ENCODE measurements at regions not wholly inside any gene's neighbourhood (a gene's known extent, or its start where the extent isn't known, plus 50 kb on each side); places are given as distances from the start of the nearest gene placed in this dataset.
"Not testable (repeated sequence)": the region's sequence is repeated elsewhere in the genome, so short reads cannot be mapped to it uniquely, and the experiment has no call there.

DNA sequence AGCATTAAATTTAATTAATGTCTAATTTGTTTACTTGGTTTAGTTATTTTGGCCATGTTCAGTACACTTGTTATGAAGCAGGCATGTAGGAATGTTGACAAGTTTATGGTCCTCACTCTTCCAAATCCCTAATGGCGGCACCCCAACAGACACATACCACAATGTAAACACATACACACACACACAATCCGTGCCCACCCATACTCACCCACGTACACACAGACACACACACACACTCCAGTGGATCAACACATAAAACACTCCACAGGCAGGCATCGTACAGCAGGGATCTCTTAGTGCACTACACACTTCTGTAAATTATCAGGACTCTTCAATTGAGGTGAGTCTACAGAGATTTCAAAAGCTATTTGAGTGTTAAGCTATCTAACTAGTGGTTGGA lies 767.5 kb downstream of the FOXD4L6 start:
- H3K4me3 Mint-ChIP-seq; DNase-seq (ENCODE audit: low spot score); H3K4me1 Mint-ChIP-seq; CTCF ChIA-PET; H3K9me3 Mint-ChIP-seq; POLR2A ChIA-PET; H3K27ac Mint-ChIP-seq; H3K27me3 Mint-ChIP-seq (ENCODE audit: low read depth); ATAC-seq; H3K36me3 Mint-ChIP-seq: not testable (repeated sequence)

DNA sequence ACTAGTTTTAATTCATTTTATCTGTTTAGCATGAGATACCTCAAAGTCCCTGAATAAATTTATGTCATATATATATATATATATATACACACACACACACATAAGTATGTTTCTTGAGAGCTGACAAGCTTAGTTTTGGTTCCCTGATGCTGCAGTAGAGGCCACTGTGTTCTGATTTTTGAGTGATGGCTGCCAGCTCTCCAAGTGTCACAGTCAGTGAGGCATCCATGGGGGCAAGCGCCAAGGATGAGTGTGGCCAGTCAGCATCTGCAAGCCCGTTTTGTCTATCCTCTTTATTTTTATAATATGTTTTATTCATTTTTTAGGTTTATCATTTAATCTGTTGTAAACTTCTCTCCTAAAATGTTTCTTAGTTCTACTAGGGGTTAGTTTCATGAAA lies 797.5 kb downstream of the FOXD4L6 start:
- H3K9me3 Mint-ChIP-seq; CTCF ChIA-PET; H3K27me3 Mint-ChIP-seq (ENCODE audit: low read depth): not testable (repeated sequence)

DNA sequence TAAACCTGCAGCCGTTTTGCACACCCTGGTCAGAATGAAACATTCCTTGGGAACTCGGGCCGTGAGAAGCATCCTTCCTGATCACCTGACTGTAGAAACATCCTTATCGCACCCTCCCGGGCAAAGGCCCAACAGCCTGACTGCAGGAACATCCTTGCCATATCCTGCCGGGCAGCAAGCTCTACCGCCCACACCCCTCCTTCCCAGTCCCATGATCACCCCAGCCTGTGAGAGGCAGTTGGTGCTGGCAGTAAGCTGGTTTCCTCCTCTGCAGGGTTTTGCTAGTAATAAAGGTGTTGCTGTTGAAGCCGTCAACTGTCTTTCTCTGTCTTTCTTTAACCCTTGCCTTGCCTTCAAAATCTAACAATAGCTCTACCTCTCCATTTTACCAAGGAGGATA lies 799.6 kb downstream of the FOXD4L6 start:
- DNase-seq (ENCODE audit: low spot score); H3K36me3 Mint-ChIP-seq; H3K9me3 Mint-ChIP-seq; H3K27me3 Mint-ChIP-seq (ENCODE audit: low read depth); ATAC-seq; POLR2A ChIA-PET; H3K4me1 Mint-ChIP-seq; H3K4me3 Mint-ChIP-seq; H3K27ac Mint-ChIP-seq; CTCF ChIA-PET: not testable (repeated sequence)

More for the DNA sequence above, 797.5 kb downstream of the FOXD4L6 start:
- DNase-seq (ENCODE audit: low spot score); H3K4me3 Mint-ChIP-seq; H3K27ac Mint-ChIP-seq; H3K36me3 Mint-ChIP-seq; ATAC-seq; POLR2A ChIA-PET; H3K4me1 Mint-ChIP-seq: not testable (repeated sequence)

DNA sequence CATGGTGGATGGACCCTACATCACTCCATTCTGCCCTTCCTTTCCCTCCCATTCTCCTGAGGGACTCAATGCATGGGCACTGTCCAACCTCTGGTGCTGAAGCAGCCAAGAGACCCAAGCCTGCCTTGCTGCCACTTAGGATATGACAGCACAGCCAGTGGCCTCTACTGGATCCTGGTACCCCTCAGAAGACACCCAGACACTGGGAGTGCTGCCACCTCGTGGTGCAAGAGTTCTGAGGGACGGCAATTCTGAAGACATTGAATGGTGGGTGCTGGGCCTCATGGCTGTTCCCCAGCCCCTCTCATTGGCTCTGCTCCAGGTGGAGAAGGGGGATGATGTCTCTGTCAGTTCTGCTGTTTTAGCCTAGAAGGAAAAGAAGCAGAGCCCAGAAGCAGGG lies 802.3 kb downstream of the FOXD4L6 start:
- H3K4me1 Mint-ChIP-seq; DNase-seq (ENCODE audit: low spot score); H3K36me3 Mint-ChIP-seq; H3K27me3 Mint-ChIP-seq (ENCODE audit: low read depth); CTCF ChIA-PET; H3K4me3 Mint-ChIP-seq; POLR2A ChIA-PET; H3K27ac Mint-ChIP-seq; H3K9me3 Mint-ChIP-seq: not testable (repeated sequence)
- ATAC-seq = peak; percentile 92

DNA sequence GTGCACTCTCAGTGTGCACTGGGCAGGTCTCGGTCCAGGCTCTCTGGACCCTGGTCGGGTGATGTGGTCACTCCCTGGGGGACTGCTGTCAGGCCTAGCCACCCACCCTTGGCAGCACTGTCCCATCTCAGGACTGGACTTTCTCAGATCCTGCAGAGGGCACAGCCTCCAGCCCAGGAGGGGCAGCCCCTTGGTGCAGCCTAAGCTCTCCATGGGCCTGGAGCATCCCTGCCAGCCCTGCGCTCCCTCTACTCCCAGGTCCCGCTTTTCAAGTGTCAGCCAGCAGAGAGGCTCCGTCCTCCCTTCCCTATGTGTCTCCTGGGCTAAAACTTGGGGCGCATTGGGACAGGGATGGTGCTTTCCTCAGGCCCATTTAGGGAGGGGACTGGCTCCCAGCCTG lies 805.8 kb downstream of the FOXD4L6 start:
- ATAC-seq, CTCF ChIA-PET: not testable (repeated sequence)

DNA sequence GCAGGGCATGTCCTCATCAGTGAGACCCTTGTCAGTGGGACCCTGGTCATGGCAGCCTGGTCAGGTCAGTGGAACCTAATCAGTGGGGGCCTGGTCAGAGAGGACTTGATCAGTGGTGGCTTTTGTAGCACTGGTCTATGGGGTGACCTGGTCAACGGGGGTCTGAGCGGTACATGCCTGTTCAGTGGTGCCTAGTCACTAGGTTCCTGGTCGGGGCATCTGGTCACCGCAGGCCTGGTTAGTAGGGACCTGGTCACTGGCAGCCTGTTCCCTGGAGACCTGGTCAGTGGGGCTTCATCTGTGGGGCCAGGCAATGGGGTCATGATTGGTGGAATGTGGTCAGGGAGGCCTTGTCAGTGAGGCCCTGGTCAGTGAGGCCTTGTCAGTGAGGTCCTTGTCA lies 806.6 kb downstream of the FOXD4L6 start:
- H3K27me3 Mint-ChIP-seq (ENCODE audit: low read depth); DNase-seq (ENCODE audit: low spot score); POLR2A ChIA-PET; H3K36me3 Mint-ChIP-seq; H3K9me3 Mint-ChIP-seq; H3K4me1 Mint-ChIP-seq; ATAC-seq; H3K27ac Mint-ChIP-seq; CTCF ChIA-PET; H3K4me3 Mint-ChIP-seq: not testable (repeated sequence)

More for the DNA sequence above, 805.8 kb downstream of the FOXD4L6 start:
- POLR2A ChIA-PET; H3K27me3 Mint-ChIP-seq (ENCODE audit: low read depth); H3K4me1 Mint-ChIP-seq; H3K4me3 Mint-ChIP-seq; H3K27ac Mint-ChIP-seq; H3K36me3 Mint-ChIP-seq; DNase-seq (ENCODE audit: low spot score); H3K9me3 Mint-ChIP-seq: not testable (repeated sequence)

DNA sequence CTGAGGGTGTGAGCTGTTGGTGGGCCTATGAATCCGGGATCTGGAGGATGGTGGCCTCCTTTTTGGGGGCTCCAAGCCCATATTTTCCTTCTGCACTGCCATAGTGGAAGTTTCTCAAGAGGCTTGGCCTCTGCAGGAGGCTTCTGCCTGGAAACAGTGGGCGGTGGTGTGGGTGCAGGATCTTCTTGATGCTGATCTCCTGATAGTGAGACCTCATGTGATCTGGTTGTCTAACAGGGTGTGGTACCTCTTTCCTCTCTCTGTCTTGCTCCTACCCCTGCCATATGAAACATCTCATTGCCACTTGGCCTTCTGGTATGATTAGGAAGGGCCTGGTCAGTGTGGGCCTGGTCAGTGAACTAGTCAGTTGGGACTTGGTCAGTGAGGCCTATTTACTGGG lies 807.3 kb downstream of the FOXD4L6 start:
- H3K27me3 Mint-ChIP-seq (ENCODE audit: low read depth); DNase-seq (ENCODE audit: low spot score); CTCF ChIA-PET; H3K27ac Mint-ChIP-seq; H3K36me3 Mint-ChIP-seq; H3K4me1 Mint-ChIP-seq; H3K9me3 Mint-ChIP-seq; H3K4me3 Mint-ChIP-seq; POLR2A ChIA-PET; ATAC-seq: not testable (repeated sequence)

DNA sequence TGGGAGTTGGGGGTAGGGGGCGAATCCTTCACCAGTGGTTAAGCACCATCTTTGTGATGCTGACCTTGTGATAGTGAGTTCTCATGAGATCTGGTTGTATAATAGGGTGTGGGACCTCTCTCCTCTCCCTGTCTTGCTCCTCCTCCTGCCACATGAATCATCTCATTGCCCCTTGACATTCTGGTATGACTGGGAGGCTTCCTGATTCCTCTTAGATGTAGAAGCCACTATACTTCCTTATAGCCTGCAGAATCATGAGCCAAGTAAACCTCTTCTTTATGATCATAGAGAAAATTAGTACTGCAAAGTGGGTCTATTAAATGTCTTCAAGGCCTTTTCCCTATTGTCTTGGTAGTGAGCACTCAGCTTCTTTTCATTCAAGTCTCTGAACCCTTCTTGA lies 813.3 kb downstream of the FOXD4L6 start:
- H3K27ac Mint-ChIP-seq; H3K9me3 Mint-ChIP-seq; H3K4me3 Mint-ChIP-seq; DNase-seq (ENCODE audit: low spot score); ATAC-seq; H3K27me3 Mint-ChIP-seq (ENCODE audit: low read depth); H3K36me3 Mint-ChIP-seq; CTCF ChIA-PET; POLR2A ChIA-PET; H3K4me1 Mint-ChIP-seq: not testable (repeated sequence)

DNA sequence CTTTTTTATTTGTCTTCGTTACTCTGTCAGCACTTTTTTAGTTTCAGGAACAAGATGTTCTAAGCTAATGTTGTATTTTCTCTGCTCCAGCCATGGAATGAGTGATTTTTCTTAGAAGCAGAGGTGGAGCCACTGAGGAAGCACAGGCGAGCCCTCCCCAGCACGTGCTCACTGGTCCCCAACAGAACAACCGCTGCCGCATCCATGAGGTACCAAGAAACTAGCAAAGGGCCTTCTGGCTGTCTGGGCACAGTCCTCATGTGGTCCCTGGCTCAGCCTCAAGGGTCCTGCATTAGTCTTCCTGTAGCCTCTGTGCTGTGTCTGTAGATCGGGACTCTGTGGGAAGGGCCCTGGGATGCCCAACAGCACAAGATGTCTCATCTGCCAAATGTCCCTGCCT lies 838.5 kb downstream of the FOXD4L6 start:
- POLR2A ChIA-PET; H3K27me3 Mint-ChIP-seq (ENCODE audit: low read depth); H3K27ac Mint-ChIP-seq; H3K36me3 Mint-ChIP-seq; DNase-seq (ENCODE audit: low spot score); H3K4me1 Mint-ChIP-seq; ATAC-seq; H3K4me3 Mint-ChIP-seq; CTCF ChIA-PET; H3K9me3 Mint-ChIP-seq: not testable (repeated sequence)
